K562 (cell line): ENCODE measurements at regions not wholly inside any gene's neighbourhood (a gene's known extent, or its start where the extent isn't known, plus 50 kb on each side); places are given as distances from the start of the nearest gene placed in this dataset.
A peak's percentile ranks its signal among the peaks of the same experiment; 100 is the strongest.

Experiments
- ATAC-seq: fragments of 200-7000 bp; cut with Tn5 transposase; 3 replicates; pipeline ENCODE4 v1.9.1; 2020; ENCODE audit warnings: moderate library complexity
- BruUV-seq: library from RNA; stranded (reverse); fragments of 400-500 nt; replicated peaks from 2 replicates; lab custom pipeline; 2021; lab: Mats Ljungman, UMichigan
- CTCF ChIA-PET: fragments of 300-600 bp; formaldehyde crosslinking; extraction: SDS; loops from one replicate; lab custom pipeline; 2021; ENCODE audit warnings: low intra/inter-chr PET ratio; lab: Yijun Ruan, JAX
- POLR2A ChIA-PET: fragments of 300-600, 350-650 bp; sonication (Branson Sonifier 250); formaldehyde crosslinking; extraction: SDS; loops from one replicate; lab custom pipeline; 2021; ENCODE audit warnings: antibody characterized with exemption, inconsistent platforms; lab: Yijun Ruan, JAX
- DNase-seq, 4 experiments: peaks; one replicate each; pipeline versions ENCODE4 v3.0.0 to v3.0.0-alpha.2; 2011 to 2018; ENCODE audit warnings: low spot score in 3 of 4, mixed read lengths in 3 of 4; ENCODE audit errors: extremely low read depth in 1 of 4
- FAIRE-seq: peaks from 2 replicates; lab custom pipeline; 2011; peaks lifted over from hg19 to GRCh38; lab: Jason Lieb, UNC
- H2AFZ ChIP-seq: 2 replicates; pipeline ENCODE4 v1.6.0; 2011; ENCODE audit warnings: low read depth, low read length, control low read depth, inconsistent platforms
- H3K27ac ChIP-seq: fragments of 200-600 bp; 3 replicates; pipeline ENCODE4 v1.8.0; 2011; ENCODE audit warnings: low read depth, mild to moderate bottlenecking, control low read depth, inconsistent platforms, low read length, moderate library complexity, mixed read lengths; ENCODE audit errors: extremely low read depth
- H3K27me3 ChIP-seq, 2 experiments: fragments of 300-600 bp in 1 of 2; 2 replicates in 1 of 2; 3 replicates in 1 of 2; pipeline versions ENCODE4 v1.6.0 to v1.8.0; 2011; ENCODE audit warnings: inconsistent platforms in 2 of 2, low read length in 2 of 2, mild to moderate bottlenecking in 1 of 2, mixed read lengths in 1 of 2, moderate library complexity in 1 of 2; ENCODE audit not compliant: control insufficient read depth in 2 of 2, insufficient read depth in 2 of 2
- H3K36me3 ChIP-seq: fragments of 300-600 bp; 3 replicates; pipeline ENCODE4 v1.8.0; 2011; ENCODE audit warnings: mild to moderate bottlenecking, low read length, inconsistent platforms; ENCODE audit not compliant: control insufficient read depth, insufficient read depth
- H3K4me1 ChIP-seq, 2 experiments: fragments of 200-600 bp in 1 of 2; replicated peaks in 1 of 2; 2 replicates in 1 of 2; 3 replicates in 1 of 2; pipeline versions ENCODE4 v1.5.1 to v1.8.0; 2011; ENCODE audit warnings: inconsistent platforms in 2 of 2, low read length in 2 of 2, mild to moderate bottlenecking in 1 of 2, mixed read lengths in 1 of 2, moderate library complexity in 1 of 2; ENCODE audit not compliant: control insufficient read depth in 2 of 2, insufficient read depth in 2 of 2
- H3K4me2 ChIP-seq: 2 replicates; pipeline ENCODE4 v1.6.1; 2011; ENCODE audit warnings: low read length, control low read depth, inconsistent platforms, mixed read lengths; ENCODE audit not compliant: insufficient read depth
- H3K4me3 ChIP-seq: fragments of 200-600 bp; sonication (generic), shearing (Covaris generic); 2 replicates; pipeline ENCODE4 v1.5.1; 2016; ENCODE audit warnings: control low read depth, inconsistent platforms
- H3K79me2 ChIP-seq: fragments of 200-600 bp; 3 replicates; pipeline ENCODE4 v1.8.0; 2011; ENCODE audit warnings: low read length, inconsistent platforms; ENCODE audit not compliant: control insufficient read depth, insufficient read depth
- H3K9ac ChIP-seq, 2 experiments: 2 replicates each; pipeline versions ENCODE4 v1.6.0 to v1.6.1; 2011; ENCODE audit warnings: low read depth in 2 of 2, low read length in 2 of 2, control low read depth in 1 of 2, inconsistent platforms in 1 of 2, mild to moderate bottlenecking in 1 of 2, mixed read lengths in 1 of 2; ENCODE audit not compliant: insufficient read depth in 1 of 2
- H3K9me1 ChIP-seq: one replicate; pipeline ENCODE4 v1.6.0; 2011; ENCODE audit warnings: inconsistent platforms, mild to moderate bottlenecking, low read length, moderate library complexity; ENCODE audit not compliant: control insufficient read depth, insufficient read depth
- H3K9me3 ChIP-seq: replicated peaks from 2 replicates; pipeline ENCODE4 v1.5.1; 2011; ENCODE audit warnings: low read depth, low read length, inconsistent platforms; ENCODE audit not compliant: control insufficient read depth, insufficient read depth
- H4K20me1 ChIP-seq: replicated peaks from 2 replicates; pipeline ENCODE4 v1.6.1; 2011; ENCODE audit warnings: low read length, inconsistent platforms, mixed read lengths; ENCODE audit not compliant: control insufficient read depth, insufficient read depth
- ARID4B ChIP-seq: sonication (generic); formaldehyde crosslinking; IDR thresholded peaks from 2 replicates; pipeline ENCODE4 v1.8.0; 2022; ENCODE audit warnings: mild to moderate bottlenecking, missing genetic modification reagents
- E2F6 ChIP-seq, 2 experiments: IDR thresholded peaks; 2 replicates each; pipeline ENCODE4 v1.6.1; 2011; ENCODE audit warnings: borderline replicate concordance in 1 of 2, control low read depth in 1 of 2, low read depth in 1 of 2, low read length in 1 of 2, mild to moderate bottlenecking in 1 of 2, mixed read lengths in 1 of 2, moderate library complexity in 1 of 2; ENCODE audit not compliant: insufficient read depth in 1 of 2, insufficient read length in 1 of 2, poor library complexity in 1 of 2, severe bottlenecking in 1 of 2; ENCODE audit errors: extremely low read depth in 1 of 2
- ETV6 ChIP-seq, 3 experiments: fragments of 150-350 bp in 1 of 3; sonication (generic) in 1 of 3; formaldehyde crosslinking in 1 of 3; IDR thresholded peaks; 2 replicates each; pipeline versions ENCODE4 v1.6.1 to v1.8.0; 2014 to 2022; ENCODE audit warnings: borderline replicate concordance in 2 of 3, low read depth in 2 of 3, antibody characterized with exemption in 1 of 3, low read length in 1 of 3, mild to moderate bottlenecking in 1 of 3, missing genetic modification reagents in 1 of 3
- KAT8 ChIP-seq: fragments of 450-650 bp; IDR thresholded peaks from 2 replicates; pipeline ENCODE4 v1.6.1; 2016; ENCODE audit warnings: low read depth, mild to moderate bottlenecking
- KLF6 ChIP-seq: fragments of 250-450 bp; sonication (Bioruptor Pico); IDR thresholded peaks from 2 replicates; pipeline ENCODE4 v1.4.0; 2020; ENCODE audit warnings: mild to moderate bottlenecking, moderate library complexity, borderline replicate concordance
- NKRF ChIP-seq: fragments of 450-650 bp; IDR thresholded peaks from 2 replicates; pipeline ENCODE4 v1.6.1; 2016; ENCODE audit warnings: borderline replicate concordance
- NR2C1 ChIP-seq, 2 experiments: fragments of 450-650 bp; IDR thresholded peaks; 2 replicates each; pipeline ENCODE4 v1.6.1; 2017; ENCODE audit warnings: mild to moderate bottlenecking in 2 of 2, antibody characterized with exemption in 1 of 2, inconsistent platforms in 1 of 2, missing compliant biosample characterization in 1 of 2, missing genetic modification characterization in 1 of 2
- PCBP1 ChIP-seq: fragments of 200-400 bp; formaldehyde crosslinking; IDR thresholded peaks from 2 replicates; pipeline ENCODE4 v1.6.1; 2018; ENCODE audit warnings: mild to moderate bottlenecking, low read depth, low read length; ENCODE audit not compliant: poor library complexity, severe bottlenecking
- ZBED1 ChIP-seq: IDR thresholded peaks from 2 replicates; pipeline ENCODE4 v1.6.1; 2014
- ZNF511 ChIP-seq: sonication (generic); formaldehyde crosslinking; IDR thresholded peaks from 2 replicates; pipeline ENCODE4 v1.8.0; 2022; ENCODE audit warnings: mild to moderate bottlenecking, missing genetic modification reagents
- WGBS: fragments of 100-300 bp; shearing (Covaris generic); methylation state at CpG from one replicate; pipeline ENCODE4 v1.1.6; 2016; ENCODE audit warnings: low coverage, mixed read lengths; ENCODE audit not compliant: insufficient coverage; ENCODE audit errors: missing lambda C conversion rate; 5-methylcytosine and 5-hydroxymethylcytosine counted together
- in situ Hi-C: fragments of 300-500 bp; cut with MboI; formaldehyde crosslinking; loops from 4 replicates; pipeline ENCODE4 v1.15.0; 2018; ENCODE audit warnings: inconsistent platforms, mixed read lengths
- intact Hi-C: fragments of 100-400 bp; cut with micrococcal nuclease; formaldehyde crosslinking; loops from 2 replicates; pipeline ENCODE4 v1.14.2; 2022

- H3K79me2 ChIP-seq = no peaks in the 10 kb centered on the region
- H3K27ac ChIP-seq = no peak overlapping the region
- ChIA-PET CTCF (no interaction called here), POLR2A (no interaction called here)
- H3K27me3 ChIP-seq = peaks cover 0 to 11% of the 10 kb centered on the region in 2 experiments; a peak in 2 of 5 replicates
- no peaks in the 10 kb centered on the region for H3K9me3 ChIP-seq
- ATAC-seq (peak; percentile 78), DNase-seq (peak in 2 of 4 experiments; percentile 26 to 44), FAIRE-seq (no peak)
- BruUV-seq = no TSS peak
- peak overlapping the region; percentile 39 to 85; a peak in 2 of 4 replicates for H3K9ac ChIP-seq
- H3K4me3 ChIP-seq = no peak overlapping the region
- no peaks in the 10 kb centered on the region for H3K36me3 ChIP-seq
- no peaks in the 10 kb centered on the region for H3K9me1 ChIP-seq
- no peaks in the 10 kb centered on the region for H4K20me1 ChIP-seq
- intact Hi-C loops (no loop called here), in situ Hi-C loops (no loop called here)
- H3K4me1 ChIP-seq = peaks cover 9 to 13% of the 10 kb centered on the region in 2 experiments
- peak overlapping the region; percentile 67 for H3K4me2 ChIP-seq
- WGBS = 12% methylated on average over 16 of the region's 16 CpGs
- H2AFZ ChIP-seq = peak overlapping the region; percentile 95
- TF ChIP-seq E2F6 (IDR thresholded peaks at IDR 0.05; ENCODE audit: borderline replicate concordance in 1 of 2, extremely low read depth in 1 of 2, insufficient read depth in 1 of 2, insufficient read length in 1 of 2, low read depth in 1 of 2, low read length in 1 of 2, poor library complexity in 1 of 2, severe bottlenecking in 1 of 2) = no peak
- TF ChIP-seq ZNF511 = peak; percentile 34; the same call in 1 of the 2 replicates
- peak; percentile 32; the same call in 1 of the 2 replicates for TF ChIP-seq ARID4B (CRISPR knock-in tag)
- no peak for TF ChIP-seq PCBP1
- TF ChIP-seq KLF6 = no peak
- TF ChIP-seq NKRF = no peak
- no peak for TF ChIP-seq ZBED1
- TF ChIP-seq NR2C1 (IDR thresholded peaks at IDR 0.05) = no peak
- TF ChIP-seq NR2C1 (tag; IDR thresholded peaks at IDR 0.05) = 0 out of 2 replicates have a peak, but pooled peaks have one; percentile 21
- TF ChIP-seq KAT8 = no peak
- 0 out of 4 replicates have a peak, but pooled peaks of 1 of the 2 experiments have one; percentile 16 for TF ChIP-seq ETV6 (IDR thresholded peaks at IDR 0.05; ENCODE audit: borderline replicate concordance in 1 of 2, low read depth in 2 of 2, low read length in 1 of 2)
- TF ChIP-seq ETV6 (CRISPR knock-in tag; IDR thresholded peaks at IDR 0.05; ENCODE audit: borderline replicate concordance) = no peak
These were observed 71.4 kb upstream of the RAB4A start for GRCh38 chr1:229199261-229200243.
